ENCODE measurements at regions not wholly inside any gene's neighbourhood (a gene's known extent, or its start where the extent isn't known, plus 50 kb on each side); places are given as distances from the start of the nearest gene placed in this dataset.

DNA sequence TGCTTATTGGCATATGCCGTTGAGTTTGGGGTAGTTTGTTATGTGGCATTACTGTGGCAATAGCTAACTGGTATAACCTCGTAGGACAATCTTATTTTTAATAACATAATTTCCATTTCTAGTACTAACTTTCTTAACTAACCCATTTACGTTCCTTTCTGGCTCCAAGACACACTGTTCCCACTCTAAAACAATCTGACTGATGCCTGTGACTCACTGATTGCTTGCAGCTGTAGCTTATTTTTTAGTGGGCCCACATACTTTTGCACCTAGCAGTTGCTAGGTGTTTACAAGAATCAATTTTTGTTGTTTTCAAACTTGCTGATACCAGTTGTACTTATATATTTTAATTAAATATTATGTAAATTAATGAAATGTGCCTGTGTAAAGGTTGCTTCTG is 52.2 kb downstream of the FAT3 start:
- Histone ChIP-seq H3K36me3 (ENCODE audit: control insufficient read depth in 2 of 3, insufficient read depth in 3 of 3, low read length in 3 of 3) (no peaks in the 10 kb centered on the region), H3K27ac (ENCODE audit: low read depth, low read length) (no peak overlapping the region), H3K4me3 (ENCODE audit: low read length) (no peak overlapping the region), H3K4me1 (ENCODE audit: control insufficient read depth in 2 of 2, insufficient read depth in 2 of 2, low read length in 2 of 2) (no peaks in the 10 kb centered on the region), H3K27me3 (ENCODE audit: control insufficient read depth in 2 of 2, insufficient read depth in 2 of 2, low read length in 2 of 2) (no peaks in the 10 kb centered on the region), H3K9me3 (ENCODE audit: control insufficient read depth in 2 of 3, low read length in 3 of 3) (no peaks in the 10 kb centered on the region)
- ATAC-seq (no peak), DNase-seq (no peak)
- no peak overlapping the region for H3K27ac Mint-ChIP-seq
- H3K36me3 Mint-ChIP-seq, result peaks cover 0 to 7% (median 0%) of the 10 kb centered on the region in 5 donors
- peaks cover 0 to 6% (median 2%) of the 10 kb centered on the region in 11 donors for H3K9me3 Mint-ChIP-seq
- H3K4me1 Mint-ChIP-seq, result no peaks in the 10 kb centered on the region
- intact Hi-C loops (cut with micrococcal nuclease), result no loop called here
- no peak overlapping the region for H3K4me3 Mint-ChIP-seq
- peaks cover 0 to 5% (median 0%) of the 10 kb centered on the region in 5 donors for H3K27me3 Mint-ChIP-seq
- ChIA-PET POLR2A (no interaction called here), CTCF (no interaction called here)

GRCh38 chr11:92277871-92278270 is 53.3 kb downstream of the FAT3 start:
- no peak for ATAC-seq
- POLR2A ChIA-PET, result no interaction called here
- CTCF ChIA-PET, result no interaction called here
- no peaks in the 10 kb centered on the region for H3K27me3 ChIP-seq (ENCODE audit: control insufficient read depth in 2 of 2, insufficient read depth in 2 of 2, low read length in 2 of 2)
- intact Hi-C loops (cut with micrococcal nuclease), result no loop called here
- H3K27ac Mint-ChIP-seq, result no peak overlapping the region
- peaks cover 0 to 5% (median 0%) of the 10 kb centered on the region in 5 donors for H3K27me3 Mint-ChIP-seq
- H3K4me3 Mint-ChIP-seq, result no peak overlapping the region
- H3K9me3 Mint-ChIP-seq, result peaks cover 0 to 6% (median 0%) of the 10 kb centered on the region in 11 donors
- no peak overlapping the region for H3K4me3 ChIP-seq (ENCODE audit: low read length)
- H3K4me1 ChIP-seq (ENCODE audit: control insufficient read depth in 2 of 2, insufficient read depth in 2 of 2, low read length in 2 of 2), result no peaks in the 10 kb centered on the region
- no peaks in the 10 kb centered on the region for H3K36me3 Mint-ChIP-seq
- no peaks in the 10 kb centered on the region for H3K4me1 Mint-ChIP-seq
- H3K9me3 ChIP-seq (ENCODE audit: control insufficient read depth in 2 of 3, low read length in 3 of 3), result no peaks in the 10 kb centered on the region
- no peak for DNase-seq
- no peak overlapping the region for H3K27ac ChIP-seq (ENCODE audit: low read depth, low read length)
- no peaks in the 10 kb centered on the region for H3K36me3 ChIP-seq (ENCODE audit: control insufficient read depth in 2 of 3, insufficient read depth in 3 of 3, low read length in 3 of 3)

DNA sequence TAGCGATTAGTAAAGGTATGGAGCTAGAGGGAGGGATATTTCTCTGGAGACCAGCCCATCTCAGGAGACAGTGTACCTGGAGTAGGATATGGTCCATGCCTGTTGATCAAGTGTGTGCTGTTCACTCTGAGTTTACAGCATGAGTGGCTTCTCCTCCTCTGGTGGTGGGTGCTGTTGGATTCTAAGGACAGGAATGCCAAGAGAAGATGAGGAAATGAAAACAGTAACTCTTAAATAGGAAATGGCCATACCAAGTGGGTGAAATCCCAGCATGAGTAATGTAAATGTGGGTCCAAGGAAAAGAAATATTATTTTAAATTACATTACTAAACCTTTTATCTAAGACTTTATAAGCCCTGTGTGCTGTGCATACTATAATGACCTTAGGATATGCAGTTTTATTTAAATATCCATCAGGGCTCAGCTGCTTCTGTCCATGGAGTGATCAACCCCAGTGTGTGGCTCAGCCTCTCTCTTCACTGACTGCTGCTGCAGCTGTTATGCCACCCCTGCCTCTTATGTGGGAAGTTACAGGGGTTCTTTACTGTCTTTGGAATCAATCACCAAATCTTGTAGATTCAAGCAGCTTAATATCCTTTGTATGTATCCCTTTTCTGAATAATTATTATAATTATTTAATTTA is 54.3 kb downstream of the FAT3 start:
- ATAC-seq, result no peak
- DNase-seq, result no peak
- no peaks in the 10 kb centered on the region for H3K36me3 Mint-ChIP-seq
- intact Hi-C loops (cut with micrococcal nuclease), result no loop called here
- POLR2A ChIA-PET, result no interaction called here
- H3K4me3 Mint-ChIP-seq, result no peak overlapping the region
- no peaks in the 10 kb centered on the region for H3K4me1 Mint-ChIP-seq
- H3K27ac ChIP-seq (ENCODE audit: low read depth, low read length), result no peak overlapping the region
- CTCF ChIA-PET, result no interaction called here
- peaks cover 0 to 5% (median 0%) of the 10 kb centered on the region in 5 donors for H3K27me3 Mint-ChIP-seq
- H3K4me1 ChIP-seq (ENCODE audit: control insufficient read depth in 2 of 2, insufficient read depth in 2 of 2, low read length in 2 of 2), result no peaks in the 10 kb centered on the region
- H3K4me3 ChIP-seq (ENCODE audit: low read length), result no peak overlapping the region
- no peak overlapping the region for H3K27ac Mint-ChIP-seq
- no peaks in the 10 kb centered on the region for H3K9me3 ChIP-seq (ENCODE audit: control insufficient read depth in 2 of 3, low read length in 3 of 3)
- H3K27me3 ChIP-seq (ENCODE audit: control insufficient read depth in 2 of 2, insufficient read depth in 2 of 2, low read length in 2 of 2), result peaks cover 0 to under 1% of the 10 kb centered on the region in 2 donors
- H3K9me3 Mint-ChIP-seq, result peaks cover 0 to 6% (median 1%) of the 10 kb centered on the region in 11 donors
- H3K36me3 ChIP-seq (ENCODE audit: control insufficient read depth in 2 of 3, insufficient read depth in 3 of 3, low read length in 3 of 3), result no peaks in the 10 kb centered on the region

DNA sequence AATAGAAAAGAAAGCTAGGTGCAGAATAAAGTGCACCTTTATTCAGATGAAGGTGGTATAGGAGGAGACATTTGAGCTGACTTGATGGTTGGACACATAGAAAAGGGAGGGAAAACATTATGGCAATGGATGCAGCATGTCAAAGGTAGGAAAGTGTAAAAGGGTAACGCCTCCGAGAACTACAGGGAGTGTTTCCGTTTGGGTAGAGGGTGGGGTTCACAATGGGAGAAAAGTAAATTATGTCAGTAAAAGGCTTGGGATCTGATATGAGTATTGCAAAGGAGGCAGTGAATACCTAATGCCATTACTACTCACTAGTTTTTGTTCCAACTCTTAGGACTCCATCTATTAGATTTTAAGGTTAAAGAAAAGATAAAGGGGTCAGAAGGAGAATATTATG is 59.5 kb downstream of the FAT3 start:
- POLR2A ChIA-PET, result no interaction called here
- H3K27ac ChIP-seq (ENCODE audit: low read depth, low read length), result no peak overlapping the region
- Mint-ChIP-seq H3K4me1 (no peaks in the 10 kb centered on the region), H3K9me3 (peaks cover 0 to 9% (median 0%) of the 10 kb centered on the region in 11 donors), H3K4me3 (no peak overlapping the region), H3K27ac (no peak overlapping the region), H3K36me3 (no peaks in the 10 kb centered on the region), H3K27me3 (no peaks in the 10 kb centered on the region)
- peaks cover 0 to 3% of the 10 kb centered on the region in 2 donors for H3K27me3 ChIP-seq (ENCODE audit: control insufficient read depth in 2 of 2, insufficient read depth in 2 of 2, low read length in 2 of 2)
- no peaks in the 10 kb centered on the region for H3K4me1 ChIP-seq (ENCODE audit: control insufficient read depth in 2 of 2, insufficient read depth in 2 of 2, low read length in 2 of 2)
- ATAC-seq, result no peak
- CTCF ChIA-PET, result no interaction called here
- H3K9me3 ChIP-seq (ENCODE audit: control insufficient read depth in 2 of 3, low read length in 3 of 3), result no peaks in the 10 kb centered on the region
- H3K4me3 ChIP-seq (ENCODE audit: low read length), result no peak overlapping the region
- H3K36me3 ChIP-seq (ENCODE audit: control insufficient read depth in 2 of 3, insufficient read depth in 3 of 3, low read length in 3 of 3), result no peaks in the 10 kb centered on the region
- no peak for DNase-seq
- intact Hi-C loops (cut with micrococcal nuclease), result no loop called here

DNA sequence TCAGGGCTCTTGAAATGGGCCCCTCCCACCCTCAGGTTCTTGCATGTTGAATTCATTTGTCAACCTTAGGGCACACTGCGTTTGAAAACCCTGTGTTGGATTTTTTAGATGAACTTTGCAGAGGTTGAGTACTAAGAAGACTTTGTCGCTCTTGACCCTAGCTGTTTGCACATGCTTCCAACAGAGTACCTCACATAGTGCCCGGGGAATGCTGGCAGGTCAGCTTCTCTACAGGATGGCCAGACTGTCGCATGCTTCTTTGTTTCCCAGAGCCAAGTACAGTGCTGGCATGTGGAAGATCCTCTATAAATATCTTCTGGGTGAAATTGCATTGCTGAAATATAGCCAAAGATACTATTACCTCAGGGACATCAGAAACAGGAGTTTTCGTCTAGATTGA is 59.9 kb downstream of the FAT3 start:
- ATAC-seq, result no peak
- intact Hi-C loops (cut with micrococcal nuclease), result no loop called here
- H3K4me3 Mint-ChIP-seq, result no peak overlapping the region
- H3K9me3 ChIP-seq (ENCODE audit: control insufficient read depth in 2 of 3, low read length in 3 of 3), result no peaks in the 10 kb centered on the region
- POLR2A ChIA-PET, result no interaction called here
- H3K27ac ChIP-seq (ENCODE audit: low read depth, low read length), result no peak overlapping the region
- H3K27me3 ChIP-seq (ENCODE audit: control insufficient read depth in 2 of 2, insufficient read depth in 2 of 2, low read length in 2 of 2), result peaks cover 0 to 3% of the 10 kb centered on the region in 2 donors
- H3K4me1 ChIP-seq (ENCODE audit: control insufficient read depth in 2 of 2, insufficient read depth in 2 of 2, low read length in 2 of 2), result no peaks in the 10 kb centered on the region
- H3K4me3 ChIP-seq (ENCODE audit: low read length), result no peak overlapping the region
- CTCF ChIA-PET, result no interaction called here
- no peaks in the 10 kb centered on the region for H3K27me3 Mint-ChIP-seq
- H3K4me1 Mint-ChIP-seq, result no peaks in the 10 kb centered on the region
- H3K27ac Mint-ChIP-seq, result no peak overlapping the region
- H3K9me3 Mint-ChIP-seq, result peaks cover 0 to 9% (median 0%) of the 10 kb centered on the region in 11 donors
- no peak for DNase-seq
- no peaks in the 10 kb centered on the region for H3K36me3 Mint-ChIP-seq
- H3K36me3 ChIP-seq (ENCODE audit: control insufficient read depth in 2 of 3, insufficient read depth in 3 of 3, low read length in 3 of 3), result no peaks in the 10 kb centered on the region

DNA sequence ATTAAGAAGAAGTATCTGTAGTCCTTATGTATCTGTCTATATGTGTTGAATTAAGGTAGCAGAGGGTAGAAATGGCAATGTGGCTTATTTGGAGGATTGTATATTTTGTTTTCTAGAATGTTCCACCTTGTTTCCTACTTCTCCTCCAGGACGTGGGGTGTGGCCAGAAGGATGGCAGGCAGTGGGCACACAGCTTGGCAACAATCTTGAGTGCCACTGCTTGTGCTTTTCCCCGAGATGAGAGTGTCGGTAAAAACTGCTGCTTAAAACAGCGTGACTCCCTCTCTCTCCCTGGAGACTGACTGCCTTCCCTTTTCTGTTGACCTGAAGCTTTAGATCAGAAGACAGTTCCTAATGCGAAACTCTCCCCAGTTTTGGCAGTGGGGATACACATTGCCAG is 61.2 kb downstream of the FAT3 start:
- Mint-ChIP-seq H3K27me3 (no peaks in the 10 kb centered on the region), H3K4me1 (no peaks in the 10 kb centered on the region), H3K9me3 (peaks cover 0 to 13% (median 0%) of the 10 kb centered on the region in 11 donors), H3K36me3 (no peaks in the 10 kb centered on the region), H3K4me3 (no peak overlapping the region), H3K27ac (no peak overlapping the region)
- POLR2A ChIA-PET, result no interaction called here
- intact Hi-C loops (cut with micrococcal nuclease), result no loop called here
- H3K27ac ChIP-seq (ENCODE audit: low read depth, low read length), result no peak overlapping the region
- H3K4me1 ChIP-seq (ENCODE audit: control insufficient read depth in 2 of 2, insufficient read depth in 2 of 2, low read length in 2 of 2), result no peaks in the 10 kb centered on the region
- peaks cover 0 to 3% of the 10 kb centered on the region in 2 donors for H3K27me3 ChIP-seq (ENCODE audit: control insufficient read depth in 2 of 2, insufficient read depth in 2 of 2, low read length in 2 of 2)
- no peak for DNase-seq
- H3K9me3 ChIP-seq (ENCODE audit: control insufficient read depth in 2 of 3, low read length in 3 of 3), result no peaks in the 10 kb centered on the region
- H3K36me3 ChIP-seq (ENCODE audit: control insufficient read depth in 2 of 3, insufficient read depth in 3 of 3, low read length in 3 of 3), result no peaks in the 10 kb centered on the region
- no peak for ATAC-seq
- CTCF ChIA-PET, result no interaction called here
- H3K4me3 ChIP-seq (ENCODE audit: low read length), result no peak overlapping the region

DNA sequence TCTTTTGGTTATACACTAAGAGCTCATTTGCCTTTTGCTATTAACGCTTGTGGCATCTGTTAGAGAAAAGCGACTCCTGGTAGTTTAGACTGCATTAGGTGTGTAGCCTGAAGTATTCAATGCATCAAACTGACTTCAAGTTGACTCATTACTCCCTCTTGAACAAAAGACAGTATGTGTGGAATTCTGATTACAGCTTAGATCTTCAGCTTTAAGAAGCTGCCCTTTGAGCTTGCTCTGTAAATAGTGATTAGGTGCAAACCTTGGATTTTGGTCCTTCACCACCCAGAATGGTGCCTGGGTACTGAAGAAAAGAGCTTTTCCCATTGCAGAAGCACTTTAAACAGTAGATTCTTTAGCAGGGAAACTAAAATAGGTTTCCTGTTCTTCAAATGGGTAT is 62.1 kb downstream of the FAT3 start:
- Histone ChIP-seq H3K36me3 (ENCODE audit: control insufficient read depth in 2 of 3, insufficient read depth in 3 of 3, low read length in 3 of 3) (no peaks in the 10 kb centered on the region), H3K9me3 (ENCODE audit: control insufficient read depth in 2 of 3, low read length in 3 of 3) (no peaks in the 10 kb centered on the region), H3K27me3 (ENCODE audit: control insufficient read depth in 2 of 2, insufficient read depth in 2 of 2, low read length in 2 of 2) (peaks cover 0 to 3% of the 10 kb centered on the region in 2 donors), H3K4me3 (ENCODE audit: low read length) (no peak overlapping the region), H3K4me1 (ENCODE audit: control insufficient read depth in 2 of 2, insufficient read depth in 2 of 2, low read length in 2 of 2) (no peaks in the 10 kb centered on the region), H3K27ac (ENCODE audit: low read depth, low read length) (no peak overlapping the region)
- Mint-ChIP-seq H3K9me3 (peaks cover 0 to 13% (median 0%) of the 10 kb centered on the region in 11 donors), H3K4me3 (no peak overlapping the region), H3K36me3 (no peaks in the 10 kb centered on the region), H3K27me3 (no peaks in the 10 kb centered on the region), H3K27ac (no peak overlapping the region), H3K4me1 (no peaks in the 10 kb centered on the region)
- ChIA-PET POLR2A (no interaction called here), CTCF (no interaction called here)
- ATAC-seq (no peak), DNase-seq (no peak)
- intact Hi-C loops (cut with micrococcal nuclease), result no loop called here

Data from naive thymus-derived CD4-positive, alpha-beta T cell (primary cell).